Testis (tissue), 2 donors: ENCODE measurements at regions not wholly inside any gene's neighbourhood (a gene's known extent, or its start where the extent isn't known, plus 50 kb on each side); places are given as distances from the start of the nearest gene placed in this dataset.

Source experiments
- DNase-seq: peaks from one replicate; pipeline ENCODE4 v3.0.0-alpha.2; 2019
- H3K27ac ChIP-seq, 2 donors: fragments of 200-600 bp; sonication (generic); one replicate each; pipeline ENCODE4 v1.5.1; 2019
- H3K27me3 ChIP-seq: fragments of 200-600 bp; sonication (generic); one replicate; pipeline ENCODE4 v1.5.1; 2019
- H3K36me3 ChIP-seq: fragments of 200-600 bp; sonication (generic); one replicate; pipeline ENCODE4 v1.5.1; 2017; ENCODE audit warnings: low read depth; ENCODE audit errors: missing control alignments
- H3K4me1 ChIP-seq: fragments of 200-600 bp; sonication (generic); one replicate; pipeline ENCODE4 v1.5.1; 2019
- H3K4me3 ChIP-seq, 2 donors: fragments of 200-600 bp; sonication (generic); one replicate each; pipeline ENCODE4 v1.5.1; 2017 to 2019
- H3K9me3 ChIP-seq: fragments of 200-600 bp; sonication (generic); one replicate; pipeline ENCODE4 v1.5.1; 2017
- POLR2A ChIP-seq: fragments of 450-650 bp; IDR thresholded peaks from one replicate; pipeline ENCODE4 v1.6.1; 2017; ENCODE audit warnings: antibody characterized with exemption, mild to moderate bottlenecking, moderate library complexity
- WGBS, 2 donors: methylation state at CpG; one replicate each; pipeline ENCODE4 v1.1.5; 2018; 5-methylcytosine and 5-hydroxymethylcytosine counted together
- intact Hi-C: fragments of 100-400 bp; cut with DNase I; formaldehyde crosslinking; loops from one replicate; pipeline ENCODE4 v1.15.1; 2023; ENCODE audit warnings: low total_unique reads
- TF ChIP-seq, protein P1 (sequence below), 3 experiments: fragments of 450-650 bp in 2 of 3; fragments of 200-600 bp in 1 of 3; sonication (generic) in 1 of 3; IDR thresholded peaks; one replicate each; pipeline ENCODE4 v1.5.1; 2016 to 2019; ENCODE audit warnings: antibody characterized with exemption in 3 of 3, mild to moderate bottlenecking in 2 of 3, moderate library complexity in 1 of 3

GRCh38 chr22:48944433-48944750 lies 883.3 kb downstream of the BRD1 start:
- Histone ChIP-seq H3K4me1 (no peaks in the 10 kb centered on the region), H3K27ac (no peak overlapping the region), H3K27me3 (no peaks in the 10 kb centered on the region), H3K9me3 (no peaks in the 10 kb centered on the region), H3K36me3 (no peaks in the 10 kb centered on the region), H3K4me3 (no peak overlapping the region)
- intact Hi-C loops: no loop called here
- no peak for DNase-seq
- TF ChIP-seq, protein P1, sequence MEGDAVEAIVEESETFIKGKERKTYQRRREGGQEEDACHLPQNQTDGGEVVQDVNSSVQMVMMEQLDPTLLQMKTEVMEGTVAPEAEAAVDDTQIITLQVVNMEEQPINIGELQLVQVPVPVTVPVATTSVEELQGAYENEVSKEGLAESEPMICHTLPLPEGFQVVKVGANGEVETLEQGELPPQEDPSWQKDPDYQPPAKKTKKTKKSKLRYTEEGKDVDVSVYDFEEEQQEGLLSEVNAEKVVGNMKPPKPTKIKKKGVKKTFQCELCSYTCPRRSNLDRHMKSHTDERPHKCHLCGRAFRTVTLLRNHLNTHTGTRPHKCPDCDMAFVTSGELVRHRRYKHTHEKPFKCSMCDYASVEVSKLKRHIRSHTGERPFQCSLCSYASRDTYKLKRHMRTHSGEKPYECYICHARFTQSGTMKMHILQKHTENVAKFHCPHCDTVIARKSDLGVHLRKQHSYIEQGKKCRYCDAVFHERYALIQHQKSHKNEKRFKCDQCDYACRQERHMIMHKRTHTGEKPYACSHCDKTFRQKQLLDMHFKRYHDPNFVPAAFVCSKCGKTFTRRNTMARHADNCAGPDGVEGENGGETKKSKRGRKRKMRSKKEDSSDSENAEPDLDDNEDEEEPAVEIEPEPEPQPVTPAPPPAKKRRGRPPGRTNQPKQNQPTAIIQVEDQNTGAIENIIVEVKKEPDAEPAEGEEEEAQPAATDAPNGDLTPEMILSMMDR (IDR thresholded peaks at IDR 0.05): no peak
- no peak for TF ChIP-seq POLR2A
- WGBS, 2 donors: 74 to 88% methylated on average over 4 to 5 of the region's 5 CpGs

DNA sequence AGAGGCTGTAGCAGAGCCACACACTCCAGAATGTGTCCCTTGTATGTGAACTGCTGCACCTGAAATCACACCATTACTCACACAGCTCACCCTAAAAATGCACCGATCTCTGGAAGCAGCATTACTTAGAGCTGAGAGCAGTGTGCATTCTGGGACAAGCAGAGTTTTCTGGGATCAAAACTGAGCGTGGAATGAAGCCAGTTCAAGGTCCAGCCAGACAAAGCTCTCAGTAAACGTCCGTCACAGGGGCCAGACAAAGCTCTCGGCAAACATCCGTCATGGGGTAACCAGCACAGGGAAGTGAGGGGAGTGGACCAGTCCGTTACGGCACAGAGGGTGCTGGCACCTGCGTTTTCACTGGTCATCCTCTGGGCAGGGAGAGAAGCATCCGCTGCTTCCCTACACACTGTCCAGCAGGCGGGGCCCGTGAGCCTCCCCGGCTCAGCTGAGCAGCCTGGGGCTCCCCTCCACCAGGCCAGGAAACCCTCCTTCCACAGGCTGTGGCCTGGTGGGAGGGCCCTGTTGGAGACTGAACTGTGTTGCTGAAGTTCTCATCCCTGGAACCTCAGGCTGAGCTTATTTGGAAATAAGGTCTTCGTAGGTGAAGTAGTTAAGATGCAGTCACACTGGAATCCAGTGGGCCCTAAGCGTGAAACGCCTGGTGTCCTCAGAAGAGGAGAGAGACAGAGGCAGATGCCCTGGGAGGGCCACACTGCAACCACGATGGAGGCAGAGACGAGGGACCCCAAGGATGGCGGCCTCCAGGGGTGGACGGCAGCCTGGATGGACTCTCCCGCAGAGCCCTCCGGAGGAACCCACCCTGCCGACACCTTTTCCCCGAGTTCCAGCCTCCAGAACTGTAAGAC lies 883.9 kb downstream of the BRD1 start:
- H3K27ac ChIP-seq: no peak overlapping the region
- H3K4me3 ChIP-seq: no peak overlapping the region
- no peaks in the 10 kb centered on the region for H3K4me1 ChIP-seq
- 76 to 81% methylated on average over 19 to 24 of the region's 24 CpGs for WGBS, 2 donors
- no peak for TF ChIP-seq POLR2A
- TF ChIP-seq, protein P1 (IDR thresholded peaks at IDR 0.05): peak in 2 of 3 experiments; percentile 29 to 42
- H3K36me3 ChIP-seq: no peaks in the 10 kb centered on the region
- peak; percentile 24 for DNase-seq
- intact Hi-C loops: no loop called here
- no peaks in the 10 kb centered on the region for H3K27me3 ChIP-seq
- H3K9me3 ChIP-seq: no peaks in the 10 kb centered on the region

DNA sequence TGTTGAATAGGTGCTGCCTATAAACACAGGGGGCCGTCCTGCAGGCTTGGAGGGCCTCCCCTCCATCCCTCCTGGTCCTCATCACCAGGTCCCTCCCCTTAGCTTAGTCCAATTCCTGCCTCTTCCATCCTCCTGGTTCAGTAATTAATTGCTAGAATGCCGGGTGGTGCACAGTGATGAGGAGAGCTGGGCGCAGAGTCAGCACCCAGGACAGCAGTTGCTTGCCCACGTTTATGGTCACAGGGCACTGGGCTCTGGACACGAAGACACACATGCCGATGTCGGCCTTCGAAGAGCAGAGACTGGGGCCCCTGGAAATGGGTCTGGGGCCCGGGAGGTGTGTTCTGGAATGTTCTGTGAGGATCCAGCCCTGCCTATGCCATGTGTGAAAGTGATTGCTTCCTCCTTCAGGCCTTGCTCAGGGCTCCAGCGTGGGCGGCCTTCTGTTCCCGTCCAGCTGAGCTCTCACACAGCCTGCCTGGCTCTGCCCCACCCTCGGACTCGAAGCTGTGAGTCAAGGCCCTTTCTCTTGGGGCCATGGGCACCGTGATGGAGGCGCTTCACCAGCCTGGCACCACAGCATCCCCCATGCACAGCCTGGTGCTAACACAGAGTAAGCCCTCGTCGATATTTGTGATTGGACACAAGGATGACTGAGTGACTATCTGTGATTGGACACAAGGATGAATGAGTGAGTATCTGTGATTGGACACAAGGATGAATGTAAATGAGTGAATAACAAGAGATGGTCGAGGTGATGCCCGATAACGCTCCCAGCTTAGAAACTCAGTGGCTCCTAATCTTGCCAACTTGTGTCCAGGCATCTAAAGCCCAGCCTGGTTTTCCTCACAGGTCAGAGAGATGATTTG lies 884.7 kb downstream of the BRD1 start:
- no peak overlapping the region for H3K4me3 ChIP-seq
- peak; percentile 7 for DNase-seq
- no peak overlapping the region for H3K27ac ChIP-seq
- TF ChIP-seq, protein P1 (IDR thresholded peaks at IDR 0.05): no peak
- TF ChIP-seq POLR2A: no peak
- no peaks in the 10 kb centered on the region for H3K4me1 ChIP-seq
- no peaks in the 10 kb centered on the region for H3K36me3 ChIP-seq
- WGBS, 2 donors: 74% methylated on average over 15 to 21 of the region's 21 CpGs
- intact Hi-C loops: no loop called here
- no peaks in the 10 kb centered on the region for H3K9me3 ChIP-seq
- no peaks in the 10 kb centered on the region for H3K27me3 ChIP-seq

DNA sequence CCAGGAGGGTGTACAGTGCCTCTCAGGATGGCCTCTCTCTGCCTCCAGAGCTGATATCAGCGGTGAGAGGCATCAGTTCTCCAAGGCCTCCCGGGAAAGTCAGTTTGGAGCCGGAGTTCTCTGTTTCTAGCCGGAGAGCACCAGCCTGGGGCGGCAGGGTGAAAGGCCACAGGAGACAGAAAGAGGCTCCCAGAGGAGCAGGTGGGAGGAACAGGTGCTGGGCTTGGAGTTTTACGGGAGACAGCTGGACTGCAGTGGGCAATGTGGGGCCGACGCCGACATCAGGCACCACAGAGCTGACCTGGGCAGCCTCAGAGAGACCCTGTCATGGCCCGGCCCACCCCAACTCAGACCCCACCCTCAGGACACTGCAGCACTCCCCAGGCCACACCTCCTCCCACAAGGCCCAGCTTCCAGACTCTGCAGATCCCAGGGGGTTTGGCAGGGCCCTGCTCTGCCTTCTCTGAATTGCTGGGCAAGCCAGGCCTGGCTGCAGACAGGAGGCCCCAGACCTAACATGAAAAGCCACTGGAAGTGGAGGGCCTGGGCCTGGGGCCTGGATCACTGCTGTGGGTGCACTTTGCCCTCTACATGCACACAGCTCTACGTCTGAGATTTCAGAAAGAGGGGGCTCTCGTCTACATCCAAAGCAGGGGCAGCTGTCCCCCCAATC lies 885.6 kb downstream of the BRD1 start:
- Histone ChIP-seq H3K9me3 (no peaks in the 10 kb centered on the region), H3K4me3 (no peak overlapping the region), H3K36me3 (no peaks in the 10 kb centered on the region), H3K27ac (no peak overlapping the region), H3K4me1 (no peaks in the 10 kb centered on the region), H3K27me3 (no peaks in the 10 kb centered on the region)
- peak; percentile 10 for DNase-seq
- no peak for TF ChIP-seq POLR2A
- TF ChIP-seq, protein P1 (IDR thresholded peaks at IDR 0.05): no peak
- 82 to 93% methylated on average over 8 to 12 of the region's 12 CpGs for WGBS, 2 donors
- intact Hi-C loops: no loop called here
